K562 (cell line): ENCODE measurements at regions not wholly inside any gene's neighbourhood (a gene's known extent, or its start where the extent isn't known, plus 50 kb on each side); places are given as distances from the start of the nearest gene placed in this dataset.

Experiments
- ADNP ChIP-seq: fragments of 200-800 bp; sonication (Bioruptor generic); IDR thresholded peaks from 2 replicates; pipeline ENCODE4 v1.6.1; 2016; ENCODE audit warnings: missing genetic modification characterization, missing compliant biosample characterization
- CBX5 ChIP-seq: IDR thresholded peaks from 2 replicates; pipeline ENCODE4 v1.6.1; 2014; ENCODE audit warnings: low read depth, borderline replicate concordance
- E4F1 ChIP-seq: fragments of 250-450 bp; sonication (Bioruptor Pico); IDR thresholded peaks from 2 replicates; pipeline ENCODE4 v1.5.0; 2021; ENCODE audit warnings: mild to moderate bottlenecking, borderline replicate concordance
- FIP1L1 ChIP-seq: fragments of 200-400 bp; formaldehyde crosslinking; IDR thresholded peaks from 2 replicates; pipeline ENCODE4 v1.6.1; 2018; ENCODE audit warnings: mild to moderate bottlenecking, low read depth, low read length; ENCODE audit not compliant: poor library complexity, severe bottlenecking
- GATA2 ChIP-seq: sonication (generic); formaldehyde crosslinking; IDR thresholded peaks from 2 replicates; pipeline ENCODE4 v1.4.0; 2020; ENCODE audit warnings: mild to moderate bottlenecking, missing genetic modification reagents
- HIVEP1 ChIP-seq: fragments of 250-450 bp; sonication (Bioruptor Pico); IDR thresholded peaks from 2 replicates; pipeline ENCODE4 v1.4.0; 2020; ENCODE audit warnings: mild to moderate bottlenecking
- L3MBTL2 ChIP-seq: fragments of 450-650 bp; IDR thresholded peaks from 2 replicates; pipeline ENCODE4 v1.6.1; 2016; ENCODE audit warnings: mild to moderate bottlenecking, moderate library complexity
- MAFF ChIP-seq: IDR thresholded peaks from 2 replicates; pipeline ENCODE4 v1.6.1; 2012; ENCODE audit warnings: low read length, improper control_type of control experiment
- NCOA1 ChIP-seq: fragments of 450-650 bp; IDR thresholded peaks from 2 replicates; pipeline ENCODE4 v1.6.1; 2016; ENCODE audit warnings: low read depth
- NR1H2 ChIP-seq: sonication (generic); formaldehyde crosslinking; IDR thresholded peaks from 2 replicates; pipeline ENCODE4 v1.4.0; 2020; ENCODE audit warnings: mild to moderate bottlenecking, missing genetic modification reagents
- PRMT5 ChIP-seq: sonication (generic); formaldehyde crosslinking; IDR thresholded peaks from 2 replicates; pipeline ENCODE4 v1.5.0; 2020; ENCODE audit warnings: missing genetic modification reagents
- RCOR1 ChIP-seq, 2 experiments: IDR thresholded peaks; 2 replicates each; pipeline ENCODE4 v1.6.1; 2012; ENCODE audit warnings: low read depth in 2 of 2, low read length in 2 of 2, borderline replicate concordance in 1 of 2, improper control_type of control experiment in 1 of 2
- SMAD1 ChIP-seq: fragments of 150-350 bp; IDR thresholded peaks from 2 replicates; pipeline ENCODE4 v1.6.1; 2014; ENCODE audit warnings: low read length, low read depth; ENCODE audit not compliant: partially characterized antibody
- THAP12 ChIP-seq: fragments of 250-450 bp; sonication (Bioruptor Pico); IDR thresholded peaks from 2 replicates; pipeline ENCODE4 v1.9.0; 2021; ENCODE audit warnings: mild to moderate bottlenecking, inconsistent platforms
- ZNF239 ChIP-seq: fragments of 250-450 bp; sonication (Bioruptor Pico); IDR thresholded peaks from 2 replicates; pipeline ENCODE4 v1.4.0; 2020; ENCODE audit warnings: mild to moderate bottlenecking
- ZNF277 ChIP-seq: fragments of 250-450 bp; sonication (Bioruptor Pico); IDR thresholded peaks from 2 replicates; pipeline ENCODE4 v1.8.0; 2022; ENCODE audit warnings: inconsistent platforms, mild to moderate bottlenecking, moderate library complexity, borderline replicate concordance
- ZNF77 ChIP-seq: fragments of 250-450 bp; sonication (Bioruptor Pico); IDR thresholded peaks from 2 replicates; pipeline ENCODE4 v1.5.0; 2020
- TF ChIP-seq, protein P1 (sequence below): sonication (generic); formaldehyde crosslinking; IDR thresholded peaks from 2 replicates; pipeline ENCODE4 v1.8.0; 2022; ENCODE audit warnings: mild to moderate bottlenecking, missing genetic modification reagents
- TF ChIP-seq, protein P2 (sequence below): fragments of 250-450 bp; sonication (Bioruptor Pico); IDR thresholded peaks from 2 replicates; pipeline ENCODE4 v1.8.0; 2022; ENCODE audit warnings: inconsistent platforms

- TF ChIP-seq THAP12 (no peak), NR1H2 (0 out of 2 replicates have a peak, but pooled peaks have one; percentile 89), ZNF277 (CRISPR knock-in tag) (no peak), NCOA1 (no peak), PRMT5 (CRISPR knock-in tag) (no peak), HIVEP1 (no peak), FIP1L1 (peak; percentile 30), RCOR1 (IDR thresholded peaks at IDR 0.05; ENCODE audit: borderline replicate concordance in 1 of 2, low read depth in 2 of 2, low read length in 2 of 2) (no peak), E4F1 (no peak), CBX5 (no peak), MAFF (no peak), SMAD1 (no peak), ADNP (tag) (no peak), L3MBTL2 (peak; percentile 52), ZNF77 (CRISPR knock-in tag) (no peak), ZNF239 (CRISPR knock-in tag) (no peak), GATA2 (CRISPR knock-in tag) (no peak)
- TF ChIP-seq, protein P1, sequence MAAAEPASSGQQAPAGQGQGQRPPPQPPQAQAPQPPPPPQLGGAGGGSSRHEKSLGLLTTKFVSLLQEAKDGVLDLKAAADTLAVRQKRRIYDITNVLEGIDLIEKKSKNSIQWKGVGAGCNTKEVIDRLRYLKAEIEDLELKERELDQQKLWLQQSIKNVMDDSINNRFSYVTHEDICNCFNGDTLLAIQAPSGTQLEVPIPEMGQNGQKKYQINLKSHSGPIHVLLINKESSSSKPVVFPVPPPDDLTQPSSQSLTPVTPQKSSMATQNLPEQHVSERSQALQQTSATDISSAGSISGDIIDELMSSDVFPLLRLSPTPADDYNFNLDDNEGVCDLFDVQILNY (CRISPR knock-in tag) = no peak
- TF ChIP-seq, protein P2, sequence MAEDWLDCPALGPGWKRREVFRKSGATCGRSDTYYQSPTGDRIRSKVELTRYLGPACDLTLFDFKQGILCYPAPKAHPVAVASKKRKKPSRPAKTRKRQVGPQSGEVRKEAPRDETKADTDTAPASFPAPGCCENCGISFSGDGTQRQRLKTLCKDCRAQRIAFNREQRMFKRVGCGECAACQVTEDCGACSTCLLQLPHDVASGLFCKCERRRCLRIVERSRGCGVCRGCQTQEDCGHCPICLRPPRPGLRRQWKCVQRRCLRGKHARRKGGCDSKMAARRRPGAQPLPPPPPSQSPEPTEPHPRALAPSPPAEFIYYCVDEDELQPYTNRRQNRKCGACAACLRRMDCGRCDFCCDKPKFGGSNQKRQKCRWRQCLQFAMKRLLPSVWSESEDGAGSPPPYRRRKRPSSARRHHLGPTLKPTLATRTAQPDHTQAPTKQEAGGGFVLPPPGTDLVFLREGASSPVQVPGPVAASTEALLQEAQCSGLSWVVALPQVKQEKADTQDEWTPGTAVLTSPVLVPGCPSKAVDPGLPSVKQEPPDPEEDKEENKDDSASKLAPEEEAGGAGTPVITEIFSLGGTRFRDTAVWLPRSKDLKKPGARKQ = no peak
Measured at GRCh38 chr16:85385463-85386331, 227.4 kb upstream of the GSE1 start (continued).
